ENCODE measurements at regions not wholly inside any gene's neighbourhood (a gene's known extent, or its start where the extent isn't known, plus 50 kb on each side); places are given as distances from the start of the nearest gene placed in this dataset.

- H3K79me1 ChIP-seq (ENCODE audit: low read depth in 1 of 2, low read length in 2 of 2): no peaks in the 10 kb centered on the region
- no peak overlapping the region for H3K4me3 ChIP-seq (ENCODE audit: insufficient read depth, low read depth, low read length)
- no peak overlapping the region for H3K23ac ChIP-seq (ENCODE audit: low read depth, low read length)
- no peak overlapping the region for H2BK20ac ChIP-seq (ENCODE audit: low read depth, low read length)
- peaks cover 3% of the 10 kb centered on the region; the same call in 1 of the 2 replicates for H3K9me3 ChIP-seq (ENCODE audit: control insufficient read depth, insufficient read depth, low read length)
- no peaks in the 10 kb centered on the region for H3K9me1 ChIP-seq (ENCODE audit: insufficient read depth, low read length)
- no peak overlapping the region for H4K8ac ChIP-seq (ENCODE audit: low read depth in 2 of 2, low read length in 2 of 2)
- TF ChIP-seq MAZ (IDR thresholded peaks at IDR 0.05; ENCODE audit: borderline replicate concordance, low read depth, low read length) (no peak), BHLHE40 (IDR thresholded peaks at IDR 0.05; ENCODE audit: low read depth, low read length) (no peak), MAFK (IDR thresholded peaks at IDR 0.05; ENCODE audit: low read depth, low read length) (no peak), RCOR1 (IDR thresholded peaks at IDR 0.05; ENCODE audit: insufficient replicate concordance, low read length) (no peak), NFE2L2 (IDR thresholded peaks at IDR 0.05; ENCODE audit: low read depth, low read length) (no peak), SMC3 (IDR thresholded peaks at IDR 0.05; ENCODE audit: low read depth, low read length) (no peak), MXI1 (IDR thresholded peaks at IDR 0.05; ENCODE audit: borderline replicate concordance, low read depth, low read length) (no peak), CEBPB (IDR thresholded peaks at IDR 0.05; ENCODE audit: low read depth, low read length) (no peak), USF2 (IDR thresholded peaks at IDR 0.05; ENCODE audit: low read depth, low read length) (no peak), FOS (IDR thresholded peaks at IDR 0.05; ENCODE audit: low read depth, low read length) (no peak), RAD21 (IDR thresholded peaks at IDR 0.05; ENCODE audit: low read length) (no peak), CTCF (conservative IDR thresholded peaks at IDR 0.05; ENCODE audit: low read depth, low read length) (no peak), RFX5 (IDR thresholded peaks at IDR 0.05; ENCODE audit: low read depth, low read length) (no peak), POLR2A (IDR thresholded peaks at IDR 0.05; ENCODE audit: low read depth, low read length) (no peak), ELK1 (IDR thresholded peaks at IDR 0.05; ENCODE audit: borderline replicate concordance, low read depth, low read length) (no peak), CHD1 (IDR thresholded peaks at IDR 0.05; ENCODE audit: low read depth, low read length) (no peak)
- BruUV-seq (replicated peaks): no TSS peak
- H2AK5ac ChIP-seq (ENCODE audit: low read depth, low read length): no peak overlapping the region
- no peaks in the 10 kb centered on the region for H3K27me3 ChIP-seq (ENCODE audit: control insufficient read depth, insufficient read depth, low read length)
- no peaks in the 10 kb centered on the region for H4K20me1 ChIP-seq (ENCODE audit: insufficient read depth, low read length)
- H3K36me3 ChIP-seq (ENCODE audit: control insufficient read depth, insufficient read depth, low read length): no peaks in the 10 kb centered on the region
- no peak overlapping the region for H2AFZ ChIP-seq (replicated peaks; ENCODE audit: low read length, poor library complexity)
- H3K14ac ChIP-seq (replicated peaks; ENCODE audit: low read depth, low read length): no peak overlapping the region
- no peaks in the 10 kb centered on the region for H3K4me1 ChIP-seq (ENCODE audit: control insufficient read depth, insufficient read depth, low read length)
- intact Hi-C loops (cut with micrococcal nuclease) (no loop called here), dilution Hi-C loops (cut with HindIII; ENCODE audit: low sequenced_read_pairs, unreplicated experiment) (no loop called here), in situ Hi-C loops (cut with MboI; ENCODE audit: low sequenced_read_pairs) (no loop called here)
- ATAC-seq (ENCODE audit: low read depth): no peak
- H2BK15ac ChIP-seq (ENCODE audit: low read depth, low read length): no peak overlapping the region
- H3K9ac ChIP-seq (ENCODE audit: low read depth, low read length): no peak overlapping the region
- no peak for DNase-seq
- H4K91ac ChIP-seq (ENCODE audit: insufficient read depth, low read depth, low read length): no peak overlapping the region
- no peak overlapping the region for H4K5ac ChIP-seq (ENCODE audit: low read depth, low read length)
- H3K4me2 ChIP-seq (ENCODE audit: low read depth, low read length): no peak overlapping the region
- H2AK9ac ChIP-seq (replicated peaks; ENCODE audit: low read depth, low read length, poor library complexity): no peak overlapping the region
- H3K18ac ChIP-seq (ENCODE audit: low read depth, low read length): no peak overlapping the region
- WGBS, 2 experiments (ENCODE audit: extremely low coverage in 2 of 2, insufficient read length in 1 of 2): no CpG with 5 or more reads among the region's 3 CpGs
- ChIA-PET POLR2A (ENCODE audit: unreplicated experiment) (no interaction called here), CTCF (no interaction called here)
- H3K56ac ChIP-seq (ENCODE audit: extremely low read depth, insufficient read depth, low read length): no peak overlapping the region
- no peak overlapping the region for H2BK5ac ChIP-seq (ENCODE audit: low read depth, low read length, poor library complexity, severe bottlenecking)
- no peak overlapping the region for H3K27ac ChIP-seq (ENCODE audit: insufficient read depth, low read length)
- H2BK120ac ChIP-seq (ENCODE audit: low read depth, low read length): no peak overlapping the region
- H3K4ac ChIP-seq (ENCODE audit: low read depth, low read length): no peak overlapping the region
These were observed 89.8 kb upstream of the CHST9 start for GRCh38 chr18:27274901-27275300.
